ENCODE measurements at regions not wholly inside any gene's neighbourhood (a gene's known extent, or its start where the extent isn't known, plus 50 kb on each side); places are given as distances from the start of the nearest gene placed in this dataset.
"Not testable (repeated sequence)": the region's sequence is repeated elsewhere in the genome, so short reads cannot be mapped to it uniquely, and the experiment has no call there.

DNA sequence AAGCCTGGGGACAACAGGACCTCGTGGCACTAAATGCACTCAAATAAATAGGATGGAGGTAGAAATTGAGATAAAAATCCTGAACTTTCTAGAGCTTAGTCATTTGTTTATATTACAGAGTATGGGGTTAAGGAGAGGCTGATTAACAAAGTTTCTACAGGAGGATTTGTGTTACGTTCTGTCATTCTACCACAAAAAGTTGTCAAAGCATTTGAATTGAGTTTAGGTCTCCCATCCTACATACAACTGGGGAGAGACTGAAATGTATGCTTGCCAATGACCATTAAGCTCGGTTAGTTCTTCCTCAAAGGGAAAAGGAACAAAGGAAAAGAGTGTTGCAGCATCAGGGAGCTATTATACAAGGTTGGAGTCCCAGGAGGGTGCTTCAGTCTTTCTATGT lies 597.9 kb downstream of the COL12A1 start:
- no peak for DNase-seq

DNA sequence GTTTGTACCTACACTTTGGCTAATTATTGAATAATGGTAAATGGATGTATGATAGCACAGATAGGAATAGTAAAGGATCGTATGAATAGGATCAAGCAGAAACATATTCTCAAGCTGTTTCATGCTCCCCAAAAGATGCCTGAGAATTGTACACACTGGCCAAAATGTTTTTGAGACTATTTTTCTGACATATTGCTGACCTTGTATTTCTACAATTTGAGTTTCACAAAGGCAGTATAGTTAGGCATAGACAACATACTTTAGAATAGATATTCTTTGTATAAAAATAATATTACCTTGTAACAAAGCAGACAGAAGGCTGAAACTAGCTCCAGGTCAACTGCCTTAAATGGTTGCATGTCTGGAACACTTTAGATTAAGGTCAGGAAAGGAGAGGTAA lies 598.4 kb downstream of the COL12A1 start:
- no peak for DNase-seq

DNA sequence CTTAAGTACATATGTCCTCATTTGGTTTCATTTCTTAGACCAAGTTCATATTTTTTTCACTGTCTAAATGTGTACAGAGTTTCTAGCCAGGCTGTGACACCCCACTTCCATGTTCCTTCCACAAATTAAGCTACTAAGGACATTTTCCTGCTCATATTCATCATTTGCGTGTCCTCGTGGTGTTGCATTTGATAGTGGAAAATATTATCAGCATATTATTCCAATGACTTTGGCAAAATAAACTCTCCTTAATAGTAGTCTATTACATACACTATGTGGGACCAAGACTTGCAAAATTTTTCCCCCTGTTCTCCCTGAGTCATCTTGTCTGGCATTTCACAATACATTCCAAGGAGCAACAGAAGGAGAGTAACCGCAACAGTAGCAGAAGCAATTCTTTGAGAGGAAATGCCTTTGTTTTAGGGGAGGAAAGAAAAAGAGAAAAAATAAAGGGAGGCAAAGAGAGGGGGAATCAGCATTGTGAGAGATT lies 599.2 kb downstream of the COL12A1 start:
- DNase-seq, result no peak

DNA sequence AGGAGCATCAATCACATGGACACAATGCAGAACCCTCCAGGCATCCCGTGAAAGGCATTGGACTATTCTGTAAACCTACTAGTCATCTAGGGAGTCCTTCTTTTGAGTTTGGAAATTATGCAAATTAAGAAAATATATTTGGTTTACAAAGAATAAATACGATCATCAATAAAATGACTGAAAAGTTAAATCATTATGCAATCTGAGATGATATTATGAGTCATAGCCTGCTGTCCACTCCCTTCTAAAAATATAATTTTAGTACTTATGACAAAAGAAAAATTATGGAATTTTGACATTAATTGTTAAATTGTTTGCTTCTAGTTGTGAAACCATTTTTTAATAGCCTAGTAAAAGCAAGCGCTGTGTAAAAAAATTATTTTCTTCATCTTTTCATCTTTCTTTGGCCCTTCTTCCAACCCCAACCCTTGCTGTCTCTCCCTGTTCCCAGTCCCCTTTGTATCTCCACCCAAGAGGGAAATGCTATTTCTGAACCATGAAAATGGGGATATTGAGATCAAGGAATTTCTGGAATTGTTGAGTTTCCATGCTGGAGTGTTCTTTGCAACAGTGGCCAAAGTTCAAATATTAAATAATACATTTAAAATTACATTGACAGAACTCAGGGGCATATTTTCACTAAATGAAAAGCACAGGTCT lies 599.8 kb downstream of the COL12A1 start:
- no peak for DNase-seq

DNA sequence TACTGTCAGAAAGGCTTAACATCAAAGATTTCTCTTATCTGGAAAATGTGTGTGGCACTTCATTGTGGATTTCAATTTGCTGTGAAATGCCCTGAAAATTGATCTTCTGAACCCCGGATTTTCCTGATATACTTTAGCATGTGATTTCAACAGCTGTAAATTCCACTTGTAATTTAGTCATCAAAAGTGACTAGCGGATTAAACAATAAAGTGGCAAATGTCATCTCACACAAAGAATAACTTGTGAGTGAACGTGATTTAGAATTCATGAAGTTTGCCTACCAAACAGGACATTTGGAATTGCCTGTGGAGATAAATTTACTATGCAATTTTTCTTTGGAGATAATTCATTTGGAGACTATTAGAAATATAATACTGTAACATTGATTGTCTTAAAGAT lies 601.6 kb downstream of the COL12A1 start:
- DNase-seq, result no peak

DNA sequence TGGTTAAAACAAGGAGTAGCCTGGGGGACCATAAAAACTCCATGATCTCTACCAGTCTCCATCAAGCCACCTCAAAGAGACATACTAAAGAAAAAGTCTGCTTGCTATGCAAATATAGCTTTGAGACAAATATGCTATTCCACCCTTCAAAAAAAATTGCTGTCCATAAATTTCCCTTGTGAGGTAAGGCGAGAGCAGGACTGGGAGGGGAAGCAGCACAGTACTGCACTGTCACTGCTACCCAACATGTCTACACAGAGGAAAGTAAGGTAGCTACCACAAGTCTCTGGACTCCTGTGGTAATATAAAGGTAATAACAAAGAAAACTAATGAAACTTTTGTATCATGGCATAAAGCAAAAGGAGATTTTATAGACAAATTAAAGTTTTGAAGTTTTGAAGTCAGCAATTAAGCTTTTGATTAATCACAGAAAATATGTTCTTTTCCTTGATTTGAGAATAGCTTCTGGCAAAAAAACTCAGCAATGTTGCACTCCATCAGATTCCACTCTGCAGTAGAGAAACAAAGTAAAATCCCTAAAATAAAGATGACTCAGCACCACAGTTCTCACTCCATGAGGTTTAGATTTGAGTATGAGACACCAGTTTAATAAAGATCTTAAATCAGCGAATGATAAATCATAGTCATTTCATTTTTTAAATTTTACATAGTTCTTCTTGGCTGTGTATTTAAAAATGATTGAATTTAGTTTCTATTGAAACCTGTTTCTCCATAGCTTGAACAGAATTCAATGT lies 602.4 kb downstream of the COL12A1 start:
- no peak for DNase-seq

DNA sequence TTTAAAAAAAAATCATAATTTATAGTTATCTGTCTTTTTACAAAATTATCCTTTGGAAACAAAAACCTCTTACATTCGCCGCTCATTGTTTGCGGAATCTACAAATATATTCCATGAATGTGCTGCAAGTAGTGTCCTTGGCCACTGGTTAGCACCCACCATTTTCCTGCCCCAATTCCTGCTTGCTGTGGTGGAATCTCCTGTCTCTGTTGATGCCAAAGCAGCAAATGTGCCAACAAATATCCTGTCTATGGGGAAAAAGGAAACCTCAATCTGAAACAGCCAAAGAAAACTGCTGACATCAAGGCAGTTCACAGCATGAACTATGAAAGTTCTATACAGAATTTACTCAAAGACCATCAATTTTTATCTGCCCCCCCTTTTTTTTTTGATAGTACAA lies 603.6 kb downstream of the COL12A1 start:
- no peak for DNase-seq

DNA sequence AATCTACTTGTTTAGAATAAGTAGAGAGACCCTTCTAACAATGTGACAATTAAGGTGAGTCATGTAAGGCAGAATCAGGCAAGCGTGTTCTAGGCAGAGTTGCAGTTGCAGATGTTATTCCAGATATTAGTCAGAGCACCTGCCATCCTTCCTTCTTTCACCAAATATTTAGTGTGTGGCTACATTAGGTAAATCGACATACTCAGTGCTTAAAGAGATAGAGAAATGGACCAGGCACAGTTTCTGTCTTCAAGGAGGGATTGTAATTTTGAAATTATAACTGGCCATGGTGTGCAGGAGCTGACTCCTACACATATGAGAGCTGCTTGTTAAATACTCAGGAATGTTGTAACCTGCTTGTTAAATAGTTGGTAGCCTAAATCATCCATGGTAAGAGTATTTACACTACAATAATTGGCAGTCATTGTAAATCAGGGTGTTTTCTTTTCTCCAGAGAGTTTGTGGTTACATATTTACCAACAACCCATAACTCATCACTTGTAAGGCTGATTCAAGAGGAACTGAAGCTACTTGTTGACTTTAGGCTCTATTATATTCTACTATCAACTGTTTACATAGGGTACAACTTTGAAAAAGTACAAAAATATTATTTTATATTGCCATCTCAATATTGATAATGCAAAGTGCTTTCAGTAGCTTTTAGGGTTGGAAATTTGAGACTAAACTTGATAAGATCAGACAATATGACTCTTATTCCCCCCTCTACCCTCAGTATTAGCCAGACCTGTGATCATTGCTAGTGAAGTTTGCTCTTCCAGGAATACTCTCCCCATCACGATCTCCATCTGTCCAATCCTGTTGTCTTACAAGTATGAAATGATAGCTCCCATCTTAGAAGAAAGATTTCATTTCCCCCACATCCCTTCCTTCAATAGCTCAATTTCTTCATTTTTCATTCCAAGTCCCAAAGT lies 607.1 kb downstream of the COL12A1 start:
- DNase-seq, result peak in 1 of 5 experiments; percentile 43

DNA sequence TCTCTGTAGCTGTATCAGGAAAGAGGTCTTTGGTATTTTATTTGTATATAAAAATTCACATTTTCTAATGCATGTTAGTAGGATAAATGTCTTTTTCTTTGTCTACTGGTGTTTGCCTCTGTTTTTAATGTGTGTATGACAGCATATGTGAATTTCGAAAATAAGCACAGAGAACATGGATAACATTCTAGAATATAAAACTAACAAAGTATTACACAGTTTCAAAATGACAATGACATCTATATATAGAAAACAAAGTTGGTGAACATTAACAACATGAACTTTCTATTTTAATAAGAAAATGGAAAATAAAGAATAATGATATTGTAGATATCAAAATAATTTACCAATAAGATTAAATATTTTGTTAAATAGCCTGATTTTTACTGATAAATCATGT lies 608.0 kb downstream of the COL12A1 start:
- no peak for DNase-seq

DNA sequence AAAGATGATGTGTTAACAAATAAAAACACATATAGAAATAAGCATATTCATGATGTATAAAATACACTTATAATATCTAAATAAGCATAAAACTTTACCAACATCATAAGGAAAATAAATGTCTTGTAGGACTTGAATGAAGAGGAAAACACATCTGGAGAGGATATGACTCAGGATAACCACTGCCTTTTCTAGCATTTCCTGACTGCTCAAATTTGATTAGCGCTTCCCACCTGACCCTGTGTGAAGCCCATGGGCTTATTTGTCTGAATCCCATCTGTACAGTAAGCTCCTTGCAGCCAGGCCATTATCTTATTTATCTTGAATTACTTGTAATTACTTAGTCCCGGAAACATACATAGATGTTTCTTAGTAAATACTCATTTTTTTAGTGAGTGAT lies 608.6 kb downstream of the COL12A1 start:
- no peak for DNase-seq

DNA sequence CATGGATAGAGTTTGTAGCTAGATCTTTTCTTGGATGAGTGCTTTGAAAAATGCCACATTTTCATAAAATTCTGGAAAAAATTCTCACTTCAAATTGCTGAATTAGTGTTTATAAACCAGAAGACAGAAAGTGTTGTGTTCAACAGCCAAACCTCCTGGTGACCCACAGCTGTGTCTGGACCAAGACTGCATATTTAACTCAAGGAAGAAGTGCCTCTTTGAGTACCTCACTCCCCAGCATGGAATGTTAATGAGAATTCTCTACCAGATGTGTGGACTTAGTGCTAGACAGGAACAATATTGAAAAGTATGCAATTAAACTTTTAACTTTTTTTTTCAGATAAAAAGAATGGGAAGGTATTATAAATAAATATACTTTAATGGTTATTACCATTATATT lies 609.3 kb downstream of the COL12A1 start:
- no peak for DNase-seq

DNA sequence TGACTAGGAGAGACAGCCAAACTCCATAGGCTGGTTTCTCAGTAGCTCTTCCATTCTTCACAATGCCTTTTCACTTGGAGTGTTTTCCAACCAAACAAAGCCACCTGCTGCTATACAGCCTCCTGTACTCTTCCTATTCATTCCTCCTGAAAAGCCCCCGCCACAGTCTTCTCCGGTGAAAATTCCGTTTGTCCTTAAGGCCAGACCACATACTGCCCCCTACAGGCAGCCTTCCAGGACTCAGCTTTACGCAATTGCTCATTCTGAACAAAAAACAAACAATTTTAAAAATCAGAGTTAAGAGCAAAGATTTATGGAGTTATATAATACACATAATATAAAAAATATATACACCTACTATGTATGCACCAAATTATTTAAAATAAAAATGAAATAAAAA lies 611.5 kb downstream of the COL12A1 start:
- not testable (repeated sequence) for DNase-seq

DNA sequence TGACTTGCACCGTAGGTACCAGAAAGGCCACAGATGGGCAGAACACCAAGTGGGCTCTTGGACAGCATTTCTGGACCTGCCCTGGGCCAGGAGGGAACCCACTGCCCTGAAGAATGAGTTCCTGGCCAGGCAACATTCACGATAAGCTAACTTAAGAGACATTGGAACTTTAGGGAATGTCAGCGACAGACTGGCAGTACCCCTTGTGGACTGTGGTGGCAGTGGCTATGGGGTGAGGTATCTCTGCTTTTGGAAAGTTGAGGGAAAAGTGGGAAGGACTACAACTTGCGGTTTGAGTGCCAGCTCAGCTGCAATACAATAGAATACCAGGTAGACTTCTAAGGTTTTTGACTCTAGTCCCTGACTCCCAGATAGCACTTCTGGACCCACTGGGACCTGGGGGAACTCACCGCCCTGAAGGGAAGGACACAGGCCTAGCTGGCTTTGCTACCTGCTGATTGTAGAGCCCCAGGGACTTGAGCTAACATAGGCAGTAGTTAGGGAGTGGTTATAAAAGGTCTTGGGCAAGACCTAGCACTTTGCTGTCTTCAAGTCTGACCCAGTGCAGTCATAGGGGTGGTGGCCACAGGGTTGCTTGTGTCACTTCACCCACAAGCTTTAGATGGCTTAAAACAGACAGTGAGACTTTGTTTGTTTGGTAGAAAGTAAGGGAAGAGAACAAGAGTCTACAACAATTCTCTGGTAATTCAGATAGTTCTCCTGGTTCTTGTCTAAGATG lies 617.6 kb downstream of the COL12A1 start:
- no peak for DNase-seq

DNA sequence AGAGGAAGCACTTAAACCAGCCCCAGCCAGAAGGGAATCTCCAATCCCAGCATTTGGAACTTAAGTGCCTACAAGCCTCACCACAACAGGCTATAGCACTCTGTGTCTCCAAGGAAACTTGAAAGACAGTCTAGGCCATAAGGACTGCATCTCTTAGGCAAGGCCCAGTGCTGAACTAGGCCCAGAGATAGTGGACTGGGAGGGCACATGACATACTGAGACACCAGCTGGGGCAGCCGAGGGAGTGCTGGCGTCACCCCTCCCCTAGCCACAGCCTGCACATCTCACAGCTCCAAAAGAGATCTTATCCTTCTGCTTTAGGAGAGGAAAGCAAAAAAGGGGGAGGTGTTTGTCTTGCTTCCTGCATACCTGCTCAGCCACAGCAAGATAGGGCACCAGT lies 618.5 kb downstream of the COL12A1 start:
- DNase-seq, result no peak

DNA sequence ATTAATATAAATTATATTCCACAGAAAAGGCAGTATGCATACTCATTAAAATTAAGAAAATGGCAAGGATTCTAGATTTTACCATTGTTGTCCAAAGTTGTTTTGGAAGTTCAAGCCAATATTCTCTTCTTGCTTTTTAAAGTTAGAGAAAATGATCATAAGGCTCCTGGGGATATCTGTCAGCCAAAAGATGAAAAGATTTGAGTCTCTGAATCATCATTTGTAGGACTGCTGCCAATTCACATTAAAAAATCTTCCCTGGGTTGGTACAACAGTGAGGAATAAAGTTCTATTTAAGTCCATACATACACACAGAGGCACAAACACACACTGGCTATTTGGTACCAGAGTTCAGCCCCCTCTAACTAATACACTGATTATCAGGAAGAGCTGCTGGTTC lies 620.1 kb downstream of the COL12A1 start:
- DNase-seq, result no peak

DNA sequence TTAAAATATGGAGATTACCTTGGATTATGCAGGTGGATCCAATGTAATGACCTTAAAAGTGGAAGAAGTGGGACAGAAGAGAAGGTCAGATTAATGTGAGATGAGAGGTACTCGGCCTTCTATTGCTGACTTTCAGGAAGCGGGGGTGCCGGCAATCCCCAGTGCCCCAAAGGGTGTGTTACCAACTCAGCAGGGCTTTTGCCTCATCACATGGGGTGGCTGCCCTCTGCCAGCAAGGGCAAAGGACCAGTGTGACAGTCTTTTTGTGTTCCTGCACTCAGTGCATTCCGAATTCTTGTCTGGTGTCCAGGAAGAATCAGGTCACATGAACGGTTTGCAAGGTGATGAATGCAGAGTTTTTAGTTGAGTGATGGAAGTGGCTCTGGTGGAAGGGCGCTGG lies 624.2 kb downstream of the COL12A1 start:
- DNase-seq, result no peak

DNA sequence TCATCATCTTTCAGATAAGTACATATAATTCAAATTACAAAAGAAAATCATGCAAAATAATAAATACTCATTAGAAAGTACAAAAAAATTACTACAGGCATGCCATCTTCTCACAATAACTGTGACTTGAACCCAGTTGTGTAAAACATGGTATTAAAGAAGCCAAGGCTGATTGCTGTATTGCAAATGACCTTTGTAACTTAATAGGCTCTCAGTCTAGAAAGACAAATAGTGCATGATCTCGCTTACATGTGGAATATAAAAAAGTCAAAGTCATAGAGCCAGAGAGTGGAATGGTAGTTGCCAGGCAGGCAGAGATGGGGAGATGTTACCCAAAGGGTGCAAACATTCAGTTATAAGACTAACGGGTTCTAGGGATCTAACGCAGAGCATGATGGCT lies 626.1 kb downstream of the COL12A1 start:
- no peak for DNase-seq

DNA sequence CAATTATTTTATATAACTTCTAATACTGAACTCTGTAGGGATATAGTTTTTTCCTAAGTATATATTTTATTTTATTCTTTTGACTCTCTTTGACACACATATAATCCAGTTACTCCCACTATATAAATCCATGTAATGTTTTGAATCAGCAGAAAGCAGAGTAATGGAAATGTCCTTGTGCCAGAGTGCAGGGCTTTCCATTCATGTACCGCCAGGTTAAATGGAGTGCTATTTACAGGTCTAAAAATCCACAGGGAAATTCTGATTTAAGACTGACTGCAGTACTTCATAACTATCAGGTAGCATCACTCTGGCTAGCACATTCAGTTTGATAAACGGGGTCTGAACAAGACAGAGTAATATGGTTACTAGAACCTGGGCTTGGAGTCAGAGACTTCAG lies 626.8 kb downstream of the COL12A1 start:
- no peak for DNase-seq

DNA sequence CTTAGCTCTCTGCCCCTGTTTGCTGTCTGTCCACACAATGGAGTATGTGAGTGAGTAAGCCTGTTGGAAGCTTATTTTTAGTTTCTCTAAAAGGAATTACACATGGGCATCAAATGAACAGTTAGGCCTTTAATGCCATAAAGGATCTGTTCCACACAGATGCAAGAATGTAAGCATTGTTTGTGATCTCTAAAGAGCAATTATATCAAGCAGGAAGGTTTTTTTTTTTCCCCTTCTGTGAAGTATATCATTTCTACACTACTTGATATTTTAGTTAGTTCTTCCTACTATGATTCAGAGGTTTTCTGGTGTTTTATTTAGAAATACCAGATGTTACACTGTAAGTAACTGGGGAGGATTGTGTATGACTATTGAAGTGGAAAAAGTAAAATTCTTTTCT lies 627.5 kb downstream of the COL12A1 start:
- DNase-seq, result no peak

DNA sequence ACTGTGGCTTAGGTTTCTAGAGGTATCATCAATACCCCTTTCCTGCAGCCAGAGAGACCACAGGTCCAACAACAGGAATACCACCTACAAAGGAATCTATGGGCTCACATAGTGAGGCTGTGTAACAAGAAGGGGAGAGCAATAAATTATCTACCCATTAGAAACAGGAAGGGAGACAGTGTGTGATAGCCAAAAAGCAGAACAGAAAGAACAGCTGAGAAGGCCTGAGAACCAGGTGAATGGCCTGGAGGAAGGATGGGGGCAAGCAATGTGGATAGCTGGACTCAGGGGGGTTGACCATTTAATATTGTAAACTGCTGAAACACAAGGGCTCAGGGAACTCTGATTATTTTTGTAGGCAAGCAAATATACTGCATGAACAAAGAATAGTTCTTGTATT lies 628.2 kb downstream of the COL12A1 start:
- no peak for DNase-seq

DNA sequence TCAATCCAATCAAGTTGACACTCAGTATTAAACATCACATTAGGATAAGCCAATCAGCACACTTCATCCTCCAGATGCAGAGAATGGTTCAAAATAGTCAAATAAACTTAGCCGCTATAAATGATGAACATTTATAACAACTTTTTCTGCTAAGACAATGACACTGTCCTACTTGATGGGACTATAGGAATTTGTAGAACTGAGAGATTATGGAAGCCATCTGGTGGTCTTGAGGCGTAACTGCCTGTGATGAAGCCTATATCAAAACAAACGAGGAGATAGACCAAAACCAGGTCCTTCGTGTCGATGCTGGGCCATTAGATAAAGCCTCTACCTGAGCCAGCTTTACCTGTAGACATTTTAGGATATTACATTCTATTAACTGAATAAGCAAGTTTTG lies 631.1 kb downstream of the COL12A1 start:
- peak in 1 of 5 experiments; percentile 10 for DNase-seq

DNA sequence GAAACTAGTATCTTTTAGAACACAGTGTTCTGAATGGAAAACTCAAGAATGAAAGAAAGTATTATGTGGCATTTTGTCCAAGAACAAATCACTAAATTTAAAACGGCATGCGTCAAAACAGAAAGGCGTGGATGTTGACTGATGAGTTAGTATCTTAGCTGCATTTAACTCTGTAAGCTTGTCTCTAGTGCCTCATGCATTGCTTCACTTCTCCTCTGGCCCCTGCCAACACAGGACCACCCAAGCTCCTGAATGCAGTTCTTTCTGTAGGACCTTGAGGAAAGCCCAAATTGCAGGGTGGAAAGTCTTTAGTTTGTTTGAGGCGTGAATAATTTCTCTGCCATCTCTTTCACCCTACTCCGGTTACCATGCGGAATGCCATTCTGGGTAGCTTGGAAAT lies 632.2 kb downstream of the COL12A1 start:
- no peak for DNase-seq

DNA sequence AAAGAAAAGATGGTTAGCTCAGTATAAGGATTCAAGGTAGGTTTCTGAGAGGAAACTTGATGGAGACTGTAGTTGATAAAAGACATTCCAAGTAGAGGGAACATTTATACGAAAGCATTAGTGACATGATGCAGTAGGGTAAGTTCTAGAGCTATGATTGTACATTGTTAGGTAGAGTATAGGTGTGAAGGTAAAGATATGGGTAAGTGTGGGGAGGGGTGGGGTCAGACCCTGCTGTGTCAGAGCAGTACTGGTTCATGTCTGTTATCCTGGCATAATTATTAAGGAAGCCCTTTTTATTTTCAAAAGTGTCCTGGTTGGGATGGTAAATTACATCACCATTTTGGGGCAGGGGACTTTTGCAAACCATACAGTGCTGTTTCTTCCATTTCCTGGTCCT lies 635.8 kb downstream of the COL12A1 start:
- no peak for DNase-seq
